HepG2 (cell line): ENCODE measurements at regions not wholly inside any gene's neighbourhood (a gene's known extent, or its start where the extent isn't known, plus 50 kb on each side); places are given as distances from the start of the nearest gene placed in this dataset.

Experiments
- ATAC-seq: fragments of 200-7000 bp; cut with Tn5 transposase; 3 replicates; pipeline ENCODE4 v1.9.1; 2020; ENCODE audit warnings: mild to moderate bottlenecking, moderate library complexity
- BruUV-seq: library from RNA; stranded (reverse); fragments of 400-500 nt; replicated peaks from 2 replicates; lab custom pipeline; 2021; lab: Mats Ljungman, UMichigan
- CTCF ChIA-PET: fragments of 300-600 bp; formaldehyde crosslinking; extraction: SDS; loops from one replicate; lab custom pipeline; 2021; ENCODE audit warnings: low total read pairs, inconsistent platforms, low intra/inter-chr PET ratio; lab: Yijun Ruan, JAX
- POLR2A ChIA-PET: fragments of 350-600 bp; sonication (Branson Sonifier 250); formaldehyde crosslinking; loops from one replicate; lab custom pipeline; 2020; ENCODE audit warnings: antibody characterized with exemption, inconsistent platforms; lab: Yijun Ruan, JAX
- DNase-seq: peaks from one replicate; pipeline ENCODE4 v3.0.0-alpha.2; 2015; ENCODE audit warnings: low spot score
- FAIRE-seq: peaks from 3 replicates; lab custom pipeline; 2011; peaks lifted over from hg19 to GRCh38; lab: Jason Lieb, UNC
- H2AFZ ChIP-seq: one replicate; pipeline ENCODE4 v1.6.1; 2011; ENCODE audit warnings: low read length, inconsistent platforms
- H3K27ac ChIP-seq: fragments of 300-600 bp; 3 replicates; pipeline ENCODE4 v1.8.0; 2011; ENCODE audit warnings: mixed run types, mild to moderate bottlenecking, mixed read lengths, low read length, inconsistent platforms; ENCODE audit not compliant: insufficient read depth; ENCODE audit errors: extremely low read length
- H3K27me3 ChIP-seq, 2 experiments: fragments of 200-600 bp in 1 of 2; 2 replicates in 1 of 2; 3 replicates in 1 of 2; pipeline versions ENCODE4 v1.6.0 to v1.8.0; 2011; ENCODE audit warnings: low read length in 2 of 2, mild to moderate bottlenecking in 2 of 2, moderate library complexity in 2 of 2, inconsistent platforms in 1 of 2; ENCODE audit not compliant: insufficient read depth in 2 of 2, control insufficient read depth in 1 of 2
- H3K36me3 ChIP-seq, 2 experiments: fragments of 200-600 bp in 1 of 2; replicated peaks in 1 of 2; 2 replicates in 1 of 2; 3 replicates in 1 of 2; pipeline versions ENCODE4 v1.5.1 to v1.8.0; 2011; ENCODE audit warnings: low read length in 2 of 2, inconsistent platforms in 1 of 2; ENCODE audit not compliant: insufficient read depth in 2 of 2, control insufficient read depth in 1 of 2
- H3K4me1 ChIP-seq: 2 replicates; pipeline ENCODE4 v1.5.1; 2012; ENCODE audit warnings: low read length, inconsistent platforms; ENCODE audit not compliant: insufficient read depth
- H3K4me2 ChIP-seq: 2 replicates; pipeline ENCODE4 v1.6.0; 2011; ENCODE audit warnings: low read depth, low read length, inconsistent platforms
- H3K4me3 ChIP-seq, 3 experiments: fragments of 200-600 bp in 1 of 3; sonication (generic), shearing (Covaris generic) in 1 of 3; replicated peaks in 1 of 3; 2 replicates each; pipeline ENCODE4 v1.5.1; 2011 to 2016; ENCODE audit warnings: low read length in 3 of 3, inconsistent platforms in 2 of 3, low read depth in 2 of 3, mild to moderate bottlenecking in 2 of 3, control low read depth in 1 of 3, mixed read lengths in 1 of 3; ENCODE audit not compliant: insufficient read depth in 1 of 3
- H3K79me2 ChIP-seq: one replicate; pipeline ENCODE4 v1.6.1; 2011; ENCODE audit warnings: low read length, inconsistent platforms; ENCODE audit not compliant: insufficient read depth
- H3K9ac ChIP-seq: 2 replicates; pipeline ENCODE4 v1.6.0; 2011; ENCODE audit warnings: mild to moderate bottlenecking, low read depth, low read length, inconsistent platforms; ENCODE audit not compliant: insufficient read depth
- H3K9me3 ChIP-seq: 2 replicates; pipeline ENCODE4 v1.5.1; 2012; ENCODE audit warnings: mild to moderate bottlenecking, low read length
- H4K20me1 ChIP-seq: 2 replicates; pipeline ENCODE4 v1.6.0; 2011; ENCODE audit warnings: inconsistent platforms, mild to moderate bottlenecking, low read length, moderate library complexity; ENCODE audit not compliant: insufficient read depth
- EED ChIP-seq: sonication (generic); formaldehyde crosslinking; IDR thresholded peaks from 2 replicates; pipeline ENCODE4 v1.5.0; 2020; ENCODE audit warnings: mild to moderate bottlenecking, missing genetic modification reagents
- STAG1 ChIP-seq: sonication (generic); formaldehyde crosslinking; IDR thresholded peaks from 2 replicates; pipeline ENCODE4 v1.4.0; 2020; ENCODE audit warnings: missing genetic modification reagents
- ZNF335 ChIP-seq: sonication (generic); formaldehyde crosslinking; IDR thresholded peaks from 2 replicates; pipeline ENCODE4 v1.4.0; 2020; ENCODE audit warnings: missing genetic modification reagents
- WGBS: methylation state at CpG from one replicate; pipeline ENCODE4 v1.1.6; 2017; ENCODE audit warnings: low lambda C conversion rate; 5-methylcytosine and 5-hydroxymethylcytosine counted together
- in situ Hi-C: cut with HindIII; loops from 2 replicates; pipeline ENCODE4 v1.10.0; 2017; ENCODE audit warnings: low pct_unique_long_range_greater_than_20kb; ENCODE audit not compliant: extremely low pct_ligation_motif_present
- intact Hi-C: fragments of 100-400 bp; cut with micrococcal nuclease; formaldehyde crosslinking; loops from one replicate; pipeline ENCODE4 v1.10.0; 2022; ENCODE audit not compliant: unreplicated experiment
- TF ChIP-seq, protein P1 (sequence below): sonication (generic); formaldehyde crosslinking; IDR thresholded peaks from 2 replicates; pipeline ENCODE4 v1.8.1; 2023; ENCODE audit warnings: mild to moderate bottlenecking, missing genetic modification reagents
- TF ChIP-seq, protein P2 (sequence below): sonication (generic); formaldehyde crosslinking; IDR thresholded peaks from 2 replicates; pipeline ENCODE4 v1.5.1; 2020; ENCODE audit warnings: missing genetic modification reagents, mild to moderate bottlenecking, borderline replicate concordance

DNA sequence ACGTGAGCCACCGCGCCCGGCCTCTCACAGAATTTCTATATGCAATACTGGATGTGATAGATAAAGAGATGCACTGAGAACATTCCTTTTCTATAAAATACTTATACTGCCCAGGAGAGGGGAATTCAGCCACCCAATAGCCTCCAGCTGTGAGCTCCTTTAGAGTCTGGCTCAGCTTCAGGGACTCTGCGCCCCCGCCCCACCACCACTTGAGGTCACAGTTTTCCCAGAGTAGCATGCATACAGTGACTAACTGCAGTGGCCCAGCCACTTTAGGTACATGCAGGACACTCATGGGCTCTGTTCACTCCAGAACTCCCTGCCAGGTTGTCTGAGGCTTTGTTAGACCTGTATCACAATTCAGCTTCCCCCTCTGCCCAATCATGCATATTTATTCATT, 144.4 kb upstream of the TET2 start:
- Histone ChIP-seq H3K4me2 (no peak overlapping the region), H3K27me3 (no peaks in the 10 kb centered on the region; a peak in 1 of 5 replicates), H4K20me1 (no peaks in the 10 kb centered on the region), H2AFZ (no peak overlapping the region), H3K79me2 (no peaks in the 10 kb centered on the region), H3K4me1 (no peaks in the 10 kb centered on the region), H3K9me3 (no peaks in the 10 kb centered on the region), H3K4me3 (no peak overlapping the region), H3K9ac (no peak overlapping the region), H3K36me3 (no peaks in the 10 kb centered on the region), H3K27ac (no peak overlapping the region)
- ChIA-PET POLR2A (no interaction called here), CTCF (no interaction called here)
- TF ChIP-seq EED (no peak), STAG1 (CRISPR knock-in tag) (0 out of 2 replicates have a peak, but pooled peaks have one; percentile 11)
- ATAC-seq (peak; percentile 34; the same call in 1 of the 3 replicates), DNase-seq (no peak), FAIRE-seq (no peak)
- BruUV-seq: no TSS peak
- 68% methylated on average over 6 of the region's 6 CpGs for WGBS
- in situ Hi-C loops (no loop called here), intact Hi-C loops (no loop called here)

DNA sequence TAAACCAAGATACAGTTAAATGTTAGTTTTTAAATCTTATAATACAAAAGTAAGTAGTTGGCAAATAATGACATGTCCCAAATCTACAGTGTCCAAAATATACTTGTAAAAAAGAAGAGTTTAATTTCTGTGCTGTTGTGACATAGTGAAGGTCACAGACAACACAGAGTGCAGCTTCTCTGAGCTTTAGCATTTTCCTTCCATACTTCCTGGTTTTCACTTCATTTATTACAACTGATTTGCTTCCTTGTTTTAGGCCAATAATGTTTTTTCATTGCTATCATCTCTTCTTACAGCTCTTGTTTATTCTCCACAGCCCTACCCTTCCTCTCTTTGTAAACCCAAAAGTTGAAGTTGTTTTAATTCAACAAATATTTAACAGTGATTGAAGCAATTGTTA, 132.4 kb upstream of the TET2 start:
- ATAC-seq (no peak), FAIRE-seq (no peak), DNase-seq (no peak)
- Histone ChIP-seq H3K4me1 (no peaks in the 10 kb centered on the region), H3K4me3 (no peak overlapping the region), H3K4me2 (no peak overlapping the region), H3K27me3 (no peaks in the 10 kb centered on the region), H3K36me3 (no peaks in the 10 kb centered on the region), H3K79me2 (no peaks in the 10 kb centered on the region), H3K9me3 (no peaks in the 10 kb centered on the region), H3K27ac (no peak overlapping the region), H3K9ac (no peak overlapping the region), H2AFZ (no peak overlapping the region), H4K20me1 (no peaks in the 10 kb centered on the region)
- intact Hi-C loops: no loop called here
- no TSS peak for BruUV-seq
- in situ Hi-C loops: no loop called here
- TF ChIP-seq, protein P1, sequence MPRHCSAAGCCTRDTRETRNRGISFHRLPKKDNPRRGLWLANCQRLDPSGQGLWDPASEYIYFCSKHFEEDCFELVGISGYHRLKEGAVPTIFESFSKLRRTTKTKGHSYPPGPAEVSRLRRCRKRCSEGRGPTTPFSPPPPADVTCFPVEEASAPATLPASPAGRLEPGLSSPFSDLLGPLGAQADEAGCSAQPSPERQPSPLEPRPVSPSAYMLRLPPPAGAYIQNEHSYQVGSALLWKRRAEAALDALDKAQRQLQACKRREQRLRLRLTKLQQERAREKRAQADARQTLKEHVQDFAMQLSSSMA (CRISPR knock-in tag): no peak
- no peak for TF ChIP-seq ZNF335
- TF ChIP-seq, protein P2, sequence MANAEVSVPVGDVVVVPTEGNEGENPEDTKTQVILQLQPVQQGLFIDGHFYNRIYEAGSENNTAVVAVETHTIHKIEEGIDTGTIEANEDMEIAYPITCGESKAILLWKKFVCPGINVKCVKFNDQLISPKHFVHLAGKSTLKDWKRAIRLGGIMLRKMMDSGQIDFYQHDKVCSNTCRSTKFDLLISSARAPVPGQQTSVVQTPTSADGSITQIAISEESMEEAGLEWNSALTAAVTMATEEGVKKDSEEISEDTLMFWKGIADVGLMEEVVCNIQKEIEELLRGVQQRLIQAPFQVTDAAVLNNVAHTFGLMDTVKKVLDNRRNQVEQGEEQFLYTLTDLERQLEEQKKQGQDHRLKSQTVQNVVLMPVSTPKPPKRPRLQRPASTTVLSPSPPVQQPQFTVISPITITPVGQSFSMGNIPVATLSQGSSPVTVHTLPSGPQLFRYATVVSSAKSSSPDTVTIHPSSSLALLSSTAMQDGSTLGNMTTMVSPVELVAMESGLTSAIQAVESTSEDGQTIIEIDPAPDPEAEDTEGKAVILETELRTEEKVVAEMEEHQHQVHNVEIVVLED (CRISPR knock-in tag): no peak
- ChIA-PET POLR2A (no interaction called here), CTCF (no interaction called here)
